Ectodermal cell (in vitro differentiated cells): ENCODE measurements at regions not wholly inside any gene's neighbourhood (a gene's known extent, or its start where the extent isn't known, plus 50 kb on each side); places are given as distances from the start of the nearest gene placed in this dataset.

Experiments used
- H3K27ac ChIP-seq: 2 replicates; pipeline ENCODE4 v1.7.0; 2013; ENCODE audit warnings: mild to moderate bottlenecking, low read depth, low read length; ENCODE audit not compliant: insufficient read depth, poor library complexity, severe bottlenecking
- H3K27me3 ChIP-seq: 2 replicates; pipeline ENCODE4 v1.7.0; 2013; ENCODE audit warnings: mild to moderate bottlenecking, low read length; ENCODE audit not compliant: insufficient read depth, control insufficient read depth, poor library complexity, severe bottlenecking
- H3K36me3 ChIP-seq: one replicate; pipeline ENCODE4 v1.7.0; 2013; ENCODE audit warnings: low read length; ENCODE audit not compliant: control insufficient read depth, insufficient read depth
- H3K4me1 ChIP-seq: one replicate; pipeline ENCODE4 v1.7.0; 2013; ENCODE audit warnings: low read length; ENCODE audit not compliant: control insufficient read depth, insufficient read depth
- H3K4me3 ChIP-seq: 2 replicates; pipeline ENCODE4 v1.7.0; 2013; ENCODE audit warnings: low read depth, low read length, control low read depth; ENCODE audit not compliant: insufficient read depth
- H3K9me3 ChIP-seq: 2 replicates; pipeline ENCODE4 v1.7.0; 2013; ENCODE audit warnings: mild to moderate bottlenecking, low read length, moderate library complexity; ENCODE audit not compliant: control insufficient read depth
- WGBS, 2 experiments: methylation state at CpG; one replicate each; pipeline ENCODE4 v1.1.7; 2013; ENCODE audit warnings: missing lambda C conversion rate in 2 of 2; 5-methylcytosine and 5-hydroxymethylcytosine counted together

DNA sequence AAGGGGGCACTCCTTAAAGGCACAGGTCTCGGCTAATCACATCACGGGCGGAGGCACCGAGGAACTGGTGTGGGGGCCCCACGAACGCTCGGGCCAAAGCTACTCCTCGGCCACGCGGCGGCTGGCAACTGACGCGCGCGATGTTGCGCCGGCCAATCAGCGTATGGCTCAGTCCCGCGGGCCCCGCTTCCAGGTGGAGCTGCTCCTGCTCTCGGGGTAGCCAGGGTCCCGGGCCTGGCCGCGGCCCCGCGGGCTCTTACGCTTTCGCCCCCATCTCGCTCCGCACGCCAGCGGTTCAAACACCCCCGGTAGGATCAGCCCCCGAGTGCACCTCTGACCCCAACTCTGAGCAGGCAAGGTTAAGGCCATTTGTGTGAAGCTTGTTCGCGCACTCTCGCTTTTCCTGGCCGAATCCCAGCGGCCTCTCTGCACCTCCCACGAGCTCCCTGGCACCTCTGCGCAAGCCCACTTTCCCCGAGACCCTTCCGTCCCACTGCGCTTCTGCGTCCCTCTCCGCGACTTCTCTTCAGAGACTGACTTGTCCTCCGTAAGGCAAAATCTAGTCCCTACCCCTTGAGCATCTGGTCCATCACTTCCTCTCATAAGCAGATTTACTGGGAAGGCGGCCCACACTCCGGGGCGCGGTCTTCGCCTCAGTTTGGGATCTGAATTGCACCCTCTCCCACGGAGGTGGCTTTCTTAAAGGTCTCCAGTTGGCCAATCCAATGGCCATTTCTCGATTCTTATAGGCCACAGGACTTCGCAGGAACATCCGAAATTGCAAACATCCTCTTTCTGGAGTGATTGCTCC is 200.9 kb upstream of the TBX20 start:
- H3K9me3 ChIP-seq: no peaks in the 10 kb centered on the region
- no peak overlapping the region for H3K27ac ChIP-seq
- H3K4me1 ChIP-seq: no peaks in the 10 kb centered on the region
- 47 to 50% methylated on average over 58 of the region's 58 CpGs for WGBS, 2 experiments
- peaks cover 27% of the 10 kb centered on the region for H3K27me3 ChIP-seq
- no peaks in the 10 kb centered on the region for H3K36me3 ChIP-seq
- H3K4me3 ChIP-seq: peak overlapping the region; percentile 16

DNA sequence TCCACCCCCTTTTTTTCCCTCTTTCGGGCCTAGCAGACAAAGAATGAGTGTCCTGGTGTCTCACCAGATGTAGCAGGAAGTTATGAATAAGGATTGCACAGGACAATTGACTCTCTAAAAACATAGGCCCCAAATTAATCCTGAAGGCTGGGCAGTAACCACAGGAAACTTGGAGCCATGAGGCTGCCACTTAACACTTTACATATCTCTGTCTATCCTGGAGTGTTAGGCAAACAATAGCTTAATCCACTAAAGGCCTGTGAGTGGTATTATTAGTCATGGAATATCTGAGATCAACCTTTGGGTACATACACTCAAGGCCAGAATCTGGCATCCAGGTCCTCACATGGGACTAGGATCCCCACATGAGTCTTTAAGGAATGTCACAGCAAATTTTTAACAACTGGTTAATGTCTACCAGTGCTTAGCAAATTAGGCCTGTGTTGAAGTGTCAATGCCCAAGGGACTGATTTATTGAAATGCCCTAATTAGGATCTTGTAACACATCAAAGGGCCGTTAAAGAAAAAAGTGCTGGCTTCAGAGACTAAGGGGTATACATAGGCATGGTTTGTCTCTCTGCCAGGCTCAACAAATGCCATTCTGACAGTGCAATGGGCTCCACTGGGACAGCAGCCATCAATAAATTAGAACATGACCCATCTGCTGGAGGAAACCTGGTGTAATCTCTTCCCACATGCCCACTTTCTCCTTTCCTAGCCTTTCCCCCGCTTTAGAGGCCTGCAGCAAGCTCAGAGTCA is 196.7 kb upstream of the TBX20 start:
- no peak overlapping the region for H3K4me3 ChIP-seq
- H3K4me1 ChIP-seq: no peaks in the 10 kb centered on the region
- peaks cover 27% of the 10 kb centered on the region for H3K27me3 ChIP-seq
- no peaks in the 10 kb centered on the region for H3K9me3 ChIP-seq
- H3K27ac ChIP-seq: no peak overlapping the region
- H3K36me3 ChIP-seq: no peaks in the 10 kb centered on the region
- WGBS, 2 experiments: 84 to 87% methylated on average over 3 of the region's 3 CpGs

DNA sequence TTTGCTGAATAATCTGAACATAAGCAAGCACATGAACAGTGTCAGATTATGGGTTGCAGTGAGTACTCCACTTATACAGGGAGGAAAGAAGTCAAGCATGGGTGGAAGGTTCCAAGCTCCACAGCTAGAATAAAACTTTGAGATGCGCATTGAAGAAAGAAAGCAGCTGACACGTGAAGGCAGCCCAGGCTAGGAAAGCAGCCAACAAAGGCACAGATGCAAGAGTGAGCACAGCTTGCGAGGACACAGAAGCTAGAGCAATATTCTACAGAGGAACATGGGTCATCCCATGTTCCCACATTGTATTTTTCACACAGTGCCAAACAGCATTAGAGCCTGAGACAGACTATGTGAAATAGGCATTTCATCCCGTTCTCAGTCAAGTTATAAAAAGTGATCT is 194.6 kb upstream of the TBX20 start:
- Histone ChIP-seq H3K36me3 (no peaks in the 10 kb centered on the region), H3K27ac (no peak overlapping the region), H3K27me3 (peaks cover 14% of the 10 kb centered on the region), H3K4me3 (no peak overlapping the region), H3K4me1 (no peaks in the 10 kb centered on the region), H3K9me3 (no peaks in the 10 kb centered on the region)
- WGBS, 2 experiments: 83 to 85% methylated on average over 4 of the region's 4 CpGs

DNA sequence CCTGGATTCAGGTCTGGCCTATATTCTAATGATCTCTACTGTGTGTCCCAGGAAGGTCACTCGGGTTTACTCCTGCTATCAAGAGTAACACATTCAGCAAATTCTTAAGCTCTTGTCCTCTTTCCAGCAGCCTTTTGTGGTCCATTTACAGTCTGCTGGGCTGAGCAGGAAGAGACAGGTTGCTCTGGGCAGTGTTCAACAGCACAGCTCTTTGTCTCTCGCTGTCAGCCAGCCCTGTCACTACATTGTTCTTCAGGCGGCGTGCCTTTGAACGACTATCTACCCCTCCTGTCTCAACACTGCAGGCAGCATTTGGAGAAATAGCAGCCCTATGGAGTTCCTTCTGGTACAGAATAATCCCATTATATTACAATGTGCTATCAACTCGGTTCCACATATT is 192.2 kb upstream of the TBX20 start:
- H3K9me3 ChIP-seq: no peaks in the 10 kb centered on the region
- H3K27me3 ChIP-seq: peaks cover 7% of the 10 kb centered on the region
- 42 to 48% methylated on average over 6 of the region's 6 CpGs for WGBS, 2 experiments
- H3K4me1 ChIP-seq: no peaks in the 10 kb centered on the region
- no peak overlapping the region for H3K27ac ChIP-seq
- H3K36me3 ChIP-seq: no peaks in the 10 kb centered on the region
- no peak overlapping the region for H3K4me3 ChIP-seq

DNA sequence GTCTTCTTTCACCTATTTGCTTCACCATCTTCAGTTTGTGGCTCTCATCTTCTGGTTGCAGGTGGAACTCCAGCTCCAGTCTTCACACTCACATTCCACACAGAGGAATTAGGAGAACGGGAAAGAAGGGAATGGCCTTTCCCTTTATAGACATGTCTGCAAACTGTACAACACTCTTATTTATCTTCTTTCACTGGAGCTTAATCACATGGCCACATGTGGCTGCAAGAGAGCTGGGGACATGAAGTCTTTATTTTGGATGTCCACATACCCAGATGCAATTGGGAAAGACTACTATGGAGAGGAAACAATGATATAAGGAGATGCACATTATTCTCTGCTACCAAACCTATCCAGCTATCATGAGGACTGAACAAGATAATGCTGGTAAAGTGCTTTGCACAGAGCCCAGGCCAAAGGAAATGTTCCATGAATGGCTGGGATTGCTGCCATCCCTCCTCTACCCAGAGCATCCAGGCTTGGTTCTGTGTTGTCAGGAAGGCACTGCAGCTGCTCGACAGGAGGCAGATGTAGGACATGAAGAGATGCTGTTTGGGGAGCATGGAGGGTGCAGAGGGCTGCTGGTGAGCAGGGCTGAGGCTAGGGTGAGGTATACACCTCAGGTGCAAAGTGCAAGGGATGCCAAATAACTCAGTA is 183.8 kb upstream of the TBX20 start:
- no peaks in the 10 kb centered on the region for H3K4me1 ChIP-seq
- H3K27me3 ChIP-seq: no peaks in the 10 kb centered on the region
- no peak overlapping the region for H3K4me3 ChIP-seq
- H3K27ac ChIP-seq: no peak overlapping the region
- H3K36me3 ChIP-seq: no peaks in the 10 kb centered on the region
- H3K9me3 ChIP-seq: no peaks in the 10 kb centered on the region
- 86 to 100% methylated on average over 2 of the region's 2 CpGs for WGBS, 2 experiments

DNA sequence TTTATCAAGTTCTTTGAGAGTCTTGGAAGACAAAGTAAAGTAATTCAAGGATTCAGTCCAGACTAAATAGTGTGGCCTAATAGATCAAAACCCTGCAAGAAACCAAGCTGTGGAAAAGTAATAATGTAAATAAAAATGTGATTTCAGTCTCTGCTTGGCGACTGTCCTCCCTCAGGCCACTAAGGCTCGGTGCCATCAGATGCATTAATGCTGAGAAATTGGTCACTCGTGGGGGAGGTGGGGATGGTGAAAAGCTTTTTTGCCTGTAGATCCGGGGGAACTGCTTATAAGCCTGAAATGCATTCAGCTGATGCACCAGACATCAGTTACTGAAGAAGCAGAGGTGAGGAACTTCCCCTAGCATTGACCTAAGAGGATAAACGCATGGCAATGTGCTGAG is 182.6 kb upstream of the TBX20 start:
- Histone ChIP-seq H3K27ac (no peak overlapping the region), H3K4me1 (no peaks in the 10 kb centered on the region), H3K36me3 (no peaks in the 10 kb centered on the region), H3K4me3 (no peak overlapping the region), H3K9me3 (no peaks in the 10 kb centered on the region), H3K27me3 (no peaks in the 10 kb centered on the region)
- whole genome bisulfite sequencing, 2 experiments: 90 to 94% methylated on average over 5 of the region's 5 CpGs

DNA sequence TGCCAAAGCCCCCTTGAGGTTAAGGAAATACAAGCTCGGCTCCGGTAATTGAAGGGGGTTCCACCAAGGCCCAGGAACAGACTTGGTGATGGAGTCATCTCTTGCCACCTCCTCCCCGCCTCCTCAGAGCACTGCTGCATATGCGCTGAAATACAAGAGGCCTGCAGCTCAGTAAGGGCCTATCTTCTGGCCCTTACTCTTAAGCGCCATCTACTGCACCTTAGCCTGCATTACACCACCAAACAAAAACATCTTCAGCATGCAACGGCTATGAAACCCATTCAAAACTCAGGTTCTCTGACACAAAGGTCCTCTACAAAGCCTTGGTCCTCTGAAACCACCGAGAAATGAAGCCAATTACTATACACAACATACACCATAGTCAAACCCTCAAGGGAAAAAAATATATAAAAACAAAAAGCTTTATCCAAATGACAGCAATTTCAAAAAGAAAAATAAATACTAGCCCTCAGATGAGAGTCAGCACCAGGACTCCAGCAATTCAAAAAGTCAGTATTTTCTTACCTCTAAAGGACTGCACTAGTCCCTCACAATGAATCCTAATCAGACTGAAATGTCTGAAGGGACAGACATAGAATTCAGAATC is 176.8 kb upstream of the TBX20 start:
- H3K27me3 ChIP-seq: no peaks in the 10 kb centered on the region
- no peak overlapping the region for H3K4me3 ChIP-seq
- H3K9me3 ChIP-seq: no peaks in the 10 kb centered on the region
- H3K27ac ChIP-seq: no peak overlapping the region
- no peaks in the 10 kb centered on the region for H3K4me1 ChIP-seq
- 64 to 68% methylated on average over 7 of the region's 7 CpGs for WGBS, 2 experiments
- no peaks in the 10 kb centered on the region for H3K36me3 ChIP-seq

DNA sequence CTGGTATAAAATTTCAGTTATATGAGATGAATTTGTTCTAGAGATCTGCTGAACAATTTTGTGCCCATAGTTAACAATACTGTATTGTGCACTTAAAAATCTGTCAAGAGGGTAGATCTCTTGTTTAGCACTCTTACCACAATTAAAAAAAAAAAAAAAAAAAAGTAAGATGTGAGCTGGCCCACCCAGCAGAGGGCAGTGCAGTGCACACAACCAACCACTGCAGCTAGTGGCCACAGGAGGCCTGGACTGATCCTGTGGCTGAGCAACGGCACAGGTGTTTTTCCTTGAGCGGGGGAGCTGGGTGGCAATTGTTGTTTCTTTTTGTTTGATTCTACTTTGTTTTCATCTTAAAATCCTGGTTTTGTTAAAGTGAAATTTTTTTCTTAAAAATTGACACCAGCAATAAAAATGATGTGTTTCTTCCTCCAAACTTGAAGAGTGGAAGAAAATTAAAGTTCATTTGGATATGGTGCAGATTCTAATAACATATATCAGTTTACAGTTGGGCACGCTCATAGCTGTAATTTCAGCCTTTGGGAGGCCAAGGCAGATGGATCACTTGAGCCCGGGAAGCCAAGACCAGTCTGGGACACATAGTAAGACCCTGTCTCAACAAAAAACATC is 171.1 kb upstream of the TBX20 start:
- no peaks in the 10 kb centered on the region for H3K36me3 ChIP-seq
- H3K27ac ChIP-seq: no peak overlapping the region
- WGBS, 2 experiments: 55 to 72% methylated on average over 3 to 4 of the region's 4 CpGs

DNA sequence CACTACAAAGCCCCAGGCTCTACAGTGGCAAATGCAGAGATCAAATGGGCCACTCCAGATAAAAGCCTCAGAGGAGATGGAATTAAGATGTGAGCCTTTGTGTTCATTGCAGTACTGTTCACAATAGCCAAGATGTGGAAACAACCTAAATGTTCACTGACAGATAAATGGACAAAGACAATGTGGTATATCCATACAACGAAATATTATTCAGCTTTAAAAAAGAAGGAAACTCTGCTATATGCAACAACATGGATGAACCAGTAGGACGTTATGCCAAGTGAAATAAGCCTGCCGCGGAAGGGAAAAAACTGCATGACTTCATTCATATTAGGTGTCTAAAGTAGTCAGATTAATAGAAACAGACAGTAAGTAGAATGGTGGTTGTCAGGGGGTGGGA is 170.5 kb upstream of the TBX20 start:
- Histone ChIP-seq H3K9me3 (no peaks in the 10 kb centered on the region), H3K27ac (no peak overlapping the region), H3K4me3 (no peak overlapping the region), H3K27me3 (no peaks in the 10 kb centered on the region), H3K4me1 (peaks cover under 1% of the 10 kb centered on the region), H3K36me3 (no peaks in the 10 kb centered on the region)
- 93 to 96% methylated on average over 4 of the region's 4 CpGs for WGBS, 2 experiments

More for the DNA sequence above, 171.1 kb upstream of the TBX20 start:
- no peak overlapping the region for H3K4me3 ChIP-seq
- H3K27me3 ChIP-seq: no peaks in the 10 kb centered on the region
- H3K4me1 ChIP-seq: no peaks in the 10 kb centered on the region
- H3K9me3 ChIP-seq: no peaks in the 10 kb centered on the region
